OCI-LY1 (cell line): ENCODE measurements at regions not wholly inside any gene's neighbourhood (a gene's known extent, or its start where the extent isn't known, plus 50 kb on each side); places are given as distances from the start of the nearest gene placed in this dataset.

ENCODE experiments used
- EZH2 ChIP-seq: fragments of 200-600 bp; sonication (generic), shearing (Covaris generic); IDR thresholded peaks from 2 replicates; pipeline ENCODE4 v1.8.0; 2017; ENCODE audit warnings: borderline replicate concordance, mixed run types, mild to moderate bottlenecking, antibody characterized with exemption, low read length, moderate library complexity, mixed read lengths
- TF ChIP-seq, protein P1 (sequence below): fragments of 200-600 bp; sonication (generic), shearing (Covaris generic); IDR thresholded peaks from 2 replicates; pipeline ENCODE4 v1.5.1; 2017; ENCODE audit warnings: mild to moderate bottlenecking, antibody characterized with exemption, low read length, moderate library complexity, mixed read lengths

DNA sequence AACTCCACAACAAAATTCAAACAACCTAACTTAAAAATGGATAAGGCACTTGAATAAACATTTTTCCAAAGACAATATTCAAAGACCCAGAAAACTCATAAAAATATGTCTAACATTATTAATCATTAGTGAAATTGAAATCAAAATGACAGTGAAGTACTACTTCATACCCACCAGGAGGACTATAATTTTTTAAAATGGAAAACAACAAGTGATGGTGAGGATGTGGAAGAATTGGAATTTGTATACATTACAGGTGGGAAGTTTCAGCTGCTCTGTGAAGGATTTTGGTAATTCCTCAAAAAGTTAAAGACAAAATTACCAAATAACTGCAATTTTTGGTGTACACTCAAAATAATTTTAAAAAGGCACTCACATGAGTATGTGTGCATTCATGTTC lies 920.0 kb downstream of the TDRD15 start:
- TF ChIP-seq, protein P1, sequence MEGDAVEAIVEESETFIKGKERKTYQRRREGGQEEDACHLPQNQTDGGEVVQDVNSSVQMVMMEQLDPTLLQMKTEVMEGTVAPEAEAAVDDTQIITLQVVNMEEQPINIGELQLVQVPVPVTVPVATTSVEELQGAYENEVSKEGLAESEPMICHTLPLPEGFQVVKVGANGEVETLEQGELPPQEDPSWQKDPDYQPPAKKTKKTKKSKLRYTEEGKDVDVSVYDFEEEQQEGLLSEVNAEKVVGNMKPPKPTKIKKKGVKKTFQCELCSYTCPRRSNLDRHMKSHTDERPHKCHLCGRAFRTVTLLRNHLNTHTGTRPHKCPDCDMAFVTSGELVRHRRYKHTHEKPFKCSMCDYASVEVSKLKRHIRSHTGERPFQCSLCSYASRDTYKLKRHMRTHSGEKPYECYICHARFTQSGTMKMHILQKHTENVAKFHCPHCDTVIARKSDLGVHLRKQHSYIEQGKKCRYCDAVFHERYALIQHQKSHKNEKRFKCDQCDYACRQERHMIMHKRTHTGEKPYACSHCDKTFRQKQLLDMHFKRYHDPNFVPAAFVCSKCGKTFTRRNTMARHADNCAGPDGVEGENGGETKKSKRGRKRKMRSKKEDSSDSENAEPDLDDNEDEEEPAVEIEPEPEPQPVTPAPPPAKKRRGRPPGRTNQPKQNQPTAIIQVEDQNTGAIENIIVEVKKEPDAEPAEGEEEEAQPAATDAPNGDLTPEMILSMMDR = no peak
- TF ChIP-seq EZH2 = no peak
